GM21367 (cell line): ENCODE measurements at regions not wholly inside any gene's neighbourhood (a gene's known extent, or its start where the extent isn't known, plus 50 kb on each side); places are given as distances from the start of the nearest gene placed in this dataset.

ENCODE experiments used
- ATAC-seq: cut with Tn5 transposase; IDR thresholded peaks from one replicate; pipeline ENCODE4 v1.9.1; 2021; ENCODE audit not compliant: unreplicated experiment

- ATAC-seq: no peak
Observed at GRCh38 chr9:78559449-78559885, 262.5 kb downstream of the PSAT1 start.

DNA sequence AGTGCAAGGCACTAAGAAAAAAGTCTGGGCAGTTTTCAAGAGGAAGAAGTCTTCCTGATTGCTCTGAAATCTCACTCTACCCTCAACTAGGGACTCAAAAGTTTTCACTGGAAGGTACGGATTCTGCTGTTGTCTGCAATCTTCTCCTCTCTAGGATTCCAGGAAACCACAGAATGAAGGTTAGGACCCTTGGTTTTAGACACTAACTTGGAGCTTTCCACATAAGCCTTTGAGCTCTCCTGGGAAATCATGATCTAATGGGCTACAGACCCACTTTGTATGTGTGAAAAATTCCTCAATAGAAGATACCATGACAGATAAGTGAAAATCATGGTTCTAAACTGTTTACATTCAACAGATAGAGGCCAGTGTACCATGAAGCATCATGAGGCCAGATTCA, 265.1 kb downstream of the PSAT1 start:
- no peak for ATAC-seq

- no peak for ATAC-seq
Observed at GRCh38 chr9:78563269-78563668, 266.3 kb downstream of the PSAT1 start.

- no peak for ATAC-seq
Observed at GRCh38 chr9:78565481-78565880, 268.6 kb downstream of the PSAT1 start.

DNA sequence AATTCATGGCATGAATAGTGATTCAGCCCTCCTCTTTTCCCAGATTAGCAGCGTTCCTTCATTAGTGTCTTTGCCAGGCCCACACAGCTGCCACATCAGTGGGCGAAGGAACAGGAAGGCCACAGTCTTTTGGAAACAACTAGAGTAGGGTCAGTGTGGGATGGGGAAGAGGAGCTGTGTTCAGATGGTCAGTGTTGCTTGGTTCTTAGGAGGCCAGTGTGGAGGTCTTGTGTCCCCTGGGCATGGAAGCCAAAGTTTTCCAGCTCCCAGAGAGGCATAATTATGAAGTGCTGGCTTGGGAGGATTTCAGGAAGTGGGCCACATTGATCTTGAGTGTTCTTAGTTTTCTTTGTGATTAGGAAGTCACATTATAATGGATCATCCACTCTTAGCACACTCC, 269.6 kb downstream of the PSAT1 start:
- ATAC-seq: no peak

DNA sequence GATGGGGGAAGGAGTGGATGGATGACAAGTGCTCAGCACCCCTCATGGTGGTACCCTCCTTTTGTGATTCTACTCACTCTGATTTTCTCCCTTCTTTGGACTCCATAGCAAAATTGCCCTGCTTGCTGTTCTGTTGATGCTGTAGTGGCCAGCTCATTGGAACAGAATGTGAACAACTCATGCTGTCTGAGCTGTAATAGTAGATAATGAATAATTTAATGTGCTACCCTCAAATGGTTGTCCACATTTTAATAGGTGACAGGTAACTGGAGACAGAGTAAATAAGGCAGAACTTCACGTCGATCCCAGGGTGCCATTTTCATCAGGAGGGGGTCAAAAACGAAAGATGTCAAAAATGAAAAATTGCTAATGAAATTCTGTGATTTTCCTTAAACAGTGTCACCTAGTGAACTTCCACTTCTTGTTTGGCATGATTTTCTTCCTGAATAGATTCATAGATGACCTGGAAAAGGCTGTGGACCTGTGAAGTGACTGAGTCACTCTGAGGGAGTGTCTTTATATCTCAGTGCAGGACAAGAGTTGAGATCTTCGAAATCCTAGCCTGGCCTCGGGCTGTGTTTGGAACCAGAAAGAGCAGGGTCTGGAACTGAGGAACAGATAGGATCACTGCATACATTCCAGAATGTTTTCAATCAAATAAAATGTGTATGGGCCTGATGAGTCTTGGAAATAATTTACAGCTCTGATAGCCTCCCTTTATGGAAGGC, 270.2 kb downstream of the PSAT1 start:
- no peak for ATAC-seq

GRCh38 chr9:78567693-78568092, 270.8 kb downstream of the PSAT1 start:
- ATAC-seq: no peak

GRCh38 chr9:78568774-78569173, 271.8 kb downstream of the PSAT1 start:
- no peak for ATAC-seq

GRCh38 chr9:78572266-78572665, 275.3 kb downstream of the PSAT1 start:
- ATAC-seq: no peak

DNA sequence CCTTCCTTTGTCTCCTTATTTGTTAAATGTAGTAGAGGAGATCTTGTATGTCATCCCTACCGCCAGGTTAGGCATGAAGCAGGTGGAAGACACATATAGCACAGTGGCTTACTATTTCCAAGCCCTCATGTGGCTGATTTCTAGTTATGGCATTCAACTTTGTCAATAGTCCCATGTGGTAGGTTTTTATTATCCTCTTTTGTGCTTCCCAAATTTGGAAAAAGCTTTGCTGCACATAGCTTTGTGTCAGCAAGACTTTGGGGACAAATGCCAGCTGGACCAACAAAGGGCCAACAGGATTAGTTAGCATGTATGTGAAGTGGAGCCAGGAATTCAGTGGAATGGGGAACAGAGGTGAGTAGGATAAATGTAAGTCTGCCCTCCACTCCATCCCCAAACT, 276.3 kb downstream of the PSAT1 start:
- no peak for ATAC-seq

GRCh38 chr9:78573669-78574068, 276.7 kb downstream of the PSAT1 start:
- no peak for ATAC-seq

DNA sequence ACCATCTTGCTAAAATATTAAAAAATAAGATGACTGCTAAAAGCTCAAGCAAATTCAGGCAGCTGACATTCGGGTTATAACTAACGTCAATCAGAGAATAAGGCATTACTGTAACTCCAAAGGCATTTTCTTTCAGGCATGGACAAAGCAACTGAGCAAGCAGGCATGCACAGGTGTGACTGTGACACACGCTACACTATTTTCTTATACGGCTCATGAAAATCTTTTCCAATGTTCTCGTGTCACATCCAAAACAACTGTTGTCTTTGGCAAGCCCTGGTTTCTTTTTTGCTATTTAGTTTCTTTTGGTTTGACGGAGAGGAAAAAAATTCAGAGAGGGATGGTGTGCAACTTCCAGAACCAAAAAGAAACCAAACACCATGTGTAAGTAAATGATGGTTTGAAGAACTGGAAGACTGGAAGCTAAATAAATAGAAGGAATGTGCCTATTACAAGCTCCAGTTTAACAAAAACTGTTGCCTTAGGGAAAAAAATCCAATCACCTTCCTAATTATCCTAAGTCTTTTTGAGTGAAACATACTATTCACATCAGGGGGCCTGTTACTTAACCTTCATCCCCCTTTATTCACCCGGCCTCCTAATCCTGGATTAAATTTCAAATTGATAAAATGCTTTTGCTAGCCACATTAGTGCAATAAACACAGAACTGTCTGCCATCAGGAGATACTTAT, 277.6 kb downstream of the PSAT1 start:
- ATAC-seq: no peak

- no peak for ATAC-seq
Observed at GRCh38 chr9:78575081-78575480, 278.2 kb downstream of the PSAT1 start.

DNA sequence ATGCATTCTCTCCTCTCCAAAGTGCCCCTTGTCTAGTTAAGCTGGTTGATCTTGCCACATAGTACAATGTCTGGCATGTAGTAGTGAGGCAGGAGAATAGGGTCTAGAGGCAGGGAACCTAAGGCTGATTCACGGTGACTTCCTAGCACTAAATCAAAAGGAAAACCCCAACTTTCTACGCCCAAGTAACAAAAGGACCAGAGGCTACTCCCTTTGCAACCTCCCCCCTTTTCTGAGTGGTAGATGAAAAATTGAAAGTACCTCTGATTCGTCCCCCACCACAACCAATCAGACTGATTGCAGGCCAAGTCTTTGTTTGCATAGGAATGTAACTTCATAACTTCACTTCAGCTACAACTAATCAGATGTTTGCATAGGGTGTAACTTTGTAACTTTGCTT, 278.8 kb downstream of the PSAT1 start:
- no peak for ATAC-seq

- ATAC-seq: no peak
Observed at GRCh38 chr9:78577156-78577906, 280.4 kb downstream of the PSAT1 start.

DNA sequence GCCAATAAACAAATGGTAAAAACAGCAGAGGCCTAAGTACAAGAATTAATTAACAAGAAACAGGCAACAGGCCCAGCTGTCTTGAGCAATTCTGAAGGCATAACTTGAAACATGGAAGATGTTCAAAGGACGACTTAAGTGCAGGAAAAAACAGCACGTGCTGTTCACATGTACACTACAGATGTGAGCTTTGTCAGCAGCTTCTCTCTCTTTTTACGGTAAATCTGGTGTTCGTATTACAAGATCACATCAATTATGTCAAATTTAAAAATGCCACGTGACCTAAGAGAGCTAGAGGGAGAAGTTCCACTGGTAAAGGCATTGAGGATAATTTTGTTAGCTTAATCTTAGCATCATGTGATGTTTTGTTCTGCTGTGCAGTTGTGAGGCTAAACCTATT, 281.1 kb downstream of the PSAT1 start:
- ATAC-seq: no peak

DNA sequence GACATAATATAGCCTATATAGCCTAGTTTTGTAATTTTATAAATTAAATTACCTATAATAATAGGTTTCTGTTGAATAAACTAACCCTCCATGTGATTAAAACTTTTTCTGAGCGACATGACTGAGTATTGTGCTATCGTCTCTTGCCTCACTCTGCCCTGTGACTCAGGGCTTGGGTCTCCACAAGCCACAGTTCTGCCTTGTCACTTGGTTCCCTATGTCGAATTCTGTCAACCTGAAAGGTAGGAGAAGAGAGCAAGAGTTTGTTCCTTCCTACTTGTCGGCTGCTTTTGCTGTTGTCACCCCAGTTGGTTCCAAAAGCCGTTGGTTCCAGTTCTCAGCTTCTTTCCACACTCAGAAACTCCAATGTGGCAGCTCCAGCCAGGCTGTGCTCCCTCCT, 285.9 kb downstream of the PSAT1 start:
- ATAC-seq: no peak

GRCh38 chr9:78584589-78584988, 287.7 kb downstream of the PSAT1 start:
- ATAC-seq: no peak

GRCh38 chr9:78585909-78586308, 289.0 kb downstream of the PSAT1 start:
- ATAC-seq: no peak

DNA sequence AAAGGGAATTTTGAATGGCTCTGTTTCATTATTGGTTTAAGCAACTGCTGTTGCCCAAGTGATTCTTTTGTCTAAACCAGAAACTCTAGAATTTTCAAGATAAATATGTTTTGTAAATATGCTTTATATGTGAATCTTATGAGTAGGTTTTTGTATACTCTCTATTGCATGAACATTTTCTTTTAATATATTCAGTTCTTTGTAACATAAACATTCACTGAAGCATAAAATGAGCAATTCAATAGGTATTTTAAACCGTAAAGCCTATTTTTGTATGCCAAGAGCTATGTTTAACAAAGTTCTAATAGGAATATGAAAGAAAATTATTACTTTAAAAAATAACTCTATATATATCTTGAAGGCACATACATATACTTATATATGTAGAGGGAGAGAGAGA, 293.1 kb downstream of the PSAT1 start:
- no peak for ATAC-seq

DNA sequence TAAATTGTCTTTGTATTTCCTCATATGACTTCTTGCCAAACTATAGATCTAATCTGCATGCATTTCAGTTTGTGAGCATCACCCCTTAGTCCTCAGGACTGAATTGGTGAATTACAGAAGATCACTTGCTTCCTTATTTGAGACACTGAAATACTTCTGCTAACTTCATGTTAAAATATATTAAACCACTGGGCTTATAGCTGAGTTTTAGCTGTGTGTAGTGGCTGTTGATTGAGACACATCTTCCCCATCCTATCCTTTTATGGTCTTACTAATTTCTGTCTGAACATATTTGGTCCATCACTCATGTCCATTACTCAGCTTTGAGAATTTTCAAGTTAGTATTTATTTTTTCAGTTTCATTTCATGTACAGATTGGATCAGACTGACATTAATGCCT, 295.9 kb downstream of the PSAT1 start:
- no peak for ATAC-seq
